CD14-positive monocyte (primary cell): ENCODE measurements at regions not wholly inside any gene's neighbourhood (a gene's known extent, or its start where the extent isn't known, plus 50 kb on each side); places are given as distances from the start of the nearest gene placed in this dataset.

Source experiments
- DNase-seq, 3 donors: peaks; one replicate each; pipeline ENCODE4 v3.0.0-alpha.2; 2011 to 2022
- H2AFZ ChIP-seq: 2 replicates; pipeline ENCODE4 v1.6.0; 2012; ENCODE audit warnings: mild to moderate bottlenecking, low read depth, low read length, inconsistent platforms; ENCODE audit not compliant: insufficient read depth, poor library complexity, severe bottlenecking
- H3K27ac ChIP-seq, 2 donors: 1 replicate in 1 of 2; 2 replicates in 1 of 2; pipeline ENCODE4 v1.5.1; 2012 to 2013; ENCODE audit warnings: low read length in 2 of 2, control low read depth in 1 of 2, inconsistent platforms in 1 of 2, low read depth in 1 of 2, mild to moderate bottlenecking in 1 of 2
- H3K27me3 ChIP-seq, 2 donors: one replicate each; pipeline versions ENCODE4 v1.6.0 to v1.6.1; 2011 to 2013; ENCODE audit warnings: low read length in 2 of 2; ENCODE audit not compliant: control insufficient read depth in 2 of 2, insufficient read depth in 2 of 2
- H3K36me3 ChIP-seq, 2 donors: replicated peaks in 1 of 2; 1 replicate in 1 of 2; 2 replicates in 1 of 2; pipeline versions ENCODE4 v1.5.1 to v1.6.1; 2012 to 2013; ENCODE audit warnings: low read length in 2 of 2, control low read depth in 1 of 2, inconsistent platforms in 1 of 2, mild to moderate bottlenecking in 1 of 2; ENCODE audit not compliant: insufficient read depth in 2 of 2, control insufficient read depth in 1 of 2
- H3K4me1 ChIP-seq, 2 donors: 1 replicate in 1 of 2; 2 replicates in 1 of 2; pipeline versions ENCODE4 v1.5.1 to v1.6.1; 2012 to 2013; ENCODE audit warnings: low read length in 2 of 2, control low read depth in 1 of 2, inconsistent platforms in 1 of 2, mild to moderate bottlenecking in 1 of 2, moderate library complexity in 1 of 2; ENCODE audit not compliant: insufficient read depth in 2 of 2, control insufficient read depth in 1 of 2
- H3K4me2 ChIP-seq: replicated peaks from 2 replicates; pipeline ENCODE3; 2012; ENCODE audit warnings: low read length, moderate library complexity, mild to moderate bottlenecking; ENCODE audit not compliant: poor library complexity, severe bottlenecking; ENCODE audit errors: extremely low read depth
- H3K4me3 ChIP-seq, 3 experiments: fragments of 200-600 bp in 1 of 3; sonication (generic) in 1 of 3; replicated peaks in 1 of 3; 1 replicate in 2 of 3; 2 replicates in 1 of 3; pipeline ENCODE4 v1.5.1; 2011 to 2013; ENCODE audit warnings: low read length in 3 of 3, mild to moderate bottlenecking in 3 of 3, control low read depth in 2 of 3, low read depth in 2 of 3, inconsistent platforms in 1 of 3, moderate library complexity in 1 of 3
- H3K79me2 ChIP-seq: 2 replicates; pipeline ENCODE4 v1.6.0; 2012; ENCODE audit warnings: mild to moderate bottlenecking, control low read depth, inconsistent platforms, low read length, moderate library complexity; ENCODE audit not compliant: insufficient read depth
- H3K9ac ChIP-seq: 2 replicates; pipeline ENCODE4 v1.6.0; 2017; ENCODE audit warnings: low read length, mild to moderate bottlenecking; ENCODE audit not compliant: insufficient read depth, poor library complexity, severe bottlenecking
- H3K9me3 ChIP-seq, 2 donors: replicated peaks in 1 of 2; 1 replicate in 1 of 2; 2 replicates in 1 of 2; pipeline versions ENCODE4 v1.5.1 to v1.6.1; 2012 to 2013; ENCODE audit warnings: low read length in 2 of 2, control low read depth in 1 of 2; ENCODE audit not compliant: control insufficient read depth in 1 of 2, insufficient read depth in 1 of 2
- H4K20me1 ChIP-seq: 2 replicates; pipeline ENCODE4 v1.6.0; 2012; ENCODE audit warnings: mild to moderate bottlenecking, low read length, control low read depth, moderate library complexity; ENCODE audit not compliant: insufficient read depth
- H3K27ac Mint-ChIP-seq, 7 donors: one replicate each; pipeline ENCODE4 v1.8.0; 2020; ENCODE audit warnings: mild to moderate bottlenecking in 7 of 7, mixed read lengths in 7 of 7, moderate library complexity in 6 of 7, inconsistent platforms in 2 of 7
- H3K27me3 Mint-ChIP-seq, 3 donors: one replicate each; pipeline ENCODE4 v1.8.0; 2021 to 2022; ENCODE audit warnings: low read depth in 3 of 3, mild to moderate bottlenecking in 3 of 3, mixed read lengths in 3 of 3, moderate library complexity in 3 of 3, inconsistent platforms in 1 of 3
- H3K36me3 Mint-ChIP-seq, 2 donors: one replicate each; pipeline ENCODE4 v1.8.0; 2020; ENCODE audit warnings: mixed read lengths in 2 of 2, inconsistent platforms in 1 of 2, mild to moderate bottlenecking in 1 of 2
- H3K4me1 Mint-ChIP-seq: one replicate; pipeline ENCODE4 v1.8.0; 2020; ENCODE audit warnings: mild to moderate bottlenecking, mixed read lengths
- H3K4me3 Mint-ChIP-seq, 2 donors: one replicate each; pipeline ENCODE4 v1.8.0; 2020; ENCODE audit warnings: mild to moderate bottlenecking in 2 of 2, mixed read lengths in 2 of 2, moderate library complexity in 1 of 2
- H3K9me3 Mint-ChIP-seq, 7 donors: one replicate each; pipeline ENCODE4 v1.8.0; 2020 to 2022; ENCODE audit warnings: mixed read lengths in 7 of 7, mild to moderate bottlenecking in 6 of 7, moderate library complexity in 6 of 7, inconsistent platforms in 2 of 7
- WGBS: methylation state at CpG from one replicate; pipeline ENCODE4 v1.1.5; 2013; ENCODE audit warnings: missing lambda C conversion rate; ENCODE audit not compliant: insufficient coverage; 5-methylcytosine and 5-hydroxymethylcytosine counted together
- intact Hi-C, 2 donors: fragments of 100-400 bp; cut with micrococcal nuclease; formaldehyde crosslinking; loops; one replicate each; pipeline versions ENCODE4 v1.15.0 to v1.15.1; 2023
- TF ChIP-seq, protein P1 (sequence below): fragments of 200-600 bp; IDR thresholded peaks from one replicate; pipeline ENCODE4 v1.8.0; 2022; ENCODE audit warnings: antibody characterized with exemption, mild to moderate bottlenecking

DNA sequence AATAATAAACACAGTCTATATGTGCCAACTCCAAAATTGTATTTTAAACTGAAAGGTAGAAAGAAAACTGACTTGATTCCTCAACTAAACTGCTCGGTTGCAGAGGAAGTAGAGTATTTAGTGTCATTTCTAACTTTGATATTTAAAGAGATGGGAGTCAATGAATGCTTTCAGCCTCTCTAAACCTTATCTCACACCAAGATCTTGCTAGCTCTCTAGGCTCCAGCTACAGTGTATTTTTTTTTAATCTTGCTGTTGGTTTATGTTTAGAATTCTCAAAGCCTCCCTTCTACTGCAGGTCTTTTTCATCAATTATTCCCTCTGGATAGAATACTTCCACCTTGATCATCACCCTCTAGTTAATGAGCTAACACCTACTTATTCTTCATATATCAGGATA, 419.4 kb upstream of the ZNF462 start:
- H3K4me3 ChIP-seq, result no peak overlapping the region
- peaks cover 0 to 2% of the 10 kb centered on the region in 2 donors for H3K9me3 ChIP-seq
- intact Hi-C loops, result no loop called here
- no peaks in the 10 kb centered on the region for H4K20me1 ChIP-seq
- H3K79me2 ChIP-seq, result no peaks in the 10 kb centered on the region
- peaks cover 0 to 2% (median 0%) of the 10 kb centered on the region in 3 donors for H3K27me3 Mint-ChIP-seq
- peaks cover 2 to 12% (median 4%) of the 10 kb centered on the region in 7 donors for H3K9me3 Mint-ChIP-seq
- no peak overlapping the region for H3K9ac ChIP-seq
- H3K36me3 Mint-ChIP-seq, result no peaks in the 10 kb centered on the region
- no peaks in the 10 kb centered on the region for H3K36me3 ChIP-seq
- H3K4me1 Mint-ChIP-seq, result peaks cover 2% of the 10 kb centered on the region
- DNase-seq, result no peak
- TF ChIP-seq, protein P1, sequence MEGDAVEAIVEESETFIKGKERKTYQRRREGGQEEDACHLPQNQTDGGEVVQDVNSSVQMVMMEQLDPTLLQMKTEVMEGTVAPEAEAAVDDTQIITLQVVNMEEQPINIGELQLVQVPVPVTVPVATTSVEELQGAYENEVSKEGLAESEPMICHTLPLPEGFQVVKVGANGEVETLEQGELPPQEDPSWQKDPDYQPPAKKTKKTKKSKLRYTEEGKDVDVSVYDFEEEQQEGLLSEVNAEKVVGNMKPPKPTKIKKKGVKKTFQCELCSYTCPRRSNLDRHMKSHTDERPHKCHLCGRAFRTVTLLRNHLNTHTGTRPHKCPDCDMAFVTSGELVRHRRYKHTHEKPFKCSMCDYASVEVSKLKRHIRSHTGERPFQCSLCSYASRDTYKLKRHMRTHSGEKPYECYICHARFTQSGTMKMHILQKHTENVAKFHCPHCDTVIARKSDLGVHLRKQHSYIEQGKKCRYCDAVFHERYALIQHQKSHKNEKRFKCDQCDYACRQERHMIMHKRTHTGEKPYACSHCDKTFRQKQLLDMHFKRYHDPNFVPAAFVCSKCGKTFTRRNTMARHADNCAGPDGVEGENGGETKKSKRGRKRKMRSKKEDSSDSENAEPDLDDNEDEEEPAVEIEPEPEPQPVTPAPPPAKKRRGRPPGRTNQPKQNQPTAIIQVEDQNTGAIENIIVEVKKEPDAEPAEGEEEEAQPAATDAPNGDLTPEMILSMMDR, result no peak
- H3K4me2 ChIP-seq, result no peak overlapping the region
- no peaks in the 10 kb centered on the region for H3K4me1 ChIP-seq
- H3K27ac Mint-ChIP-seq, result no peak overlapping the region
- H3K4me3 Mint-ChIP-seq, result no peak overlapping the region
- H3K27ac ChIP-seq, result no peak overlapping the region
- H2AFZ ChIP-seq, result no peak overlapping the region
- WGBS, result no CpG with 5 or more reads among the region's 1 CpG
- H3K27me3 ChIP-seq, result no peaks in the 10 kb centered on the region

DNA sequence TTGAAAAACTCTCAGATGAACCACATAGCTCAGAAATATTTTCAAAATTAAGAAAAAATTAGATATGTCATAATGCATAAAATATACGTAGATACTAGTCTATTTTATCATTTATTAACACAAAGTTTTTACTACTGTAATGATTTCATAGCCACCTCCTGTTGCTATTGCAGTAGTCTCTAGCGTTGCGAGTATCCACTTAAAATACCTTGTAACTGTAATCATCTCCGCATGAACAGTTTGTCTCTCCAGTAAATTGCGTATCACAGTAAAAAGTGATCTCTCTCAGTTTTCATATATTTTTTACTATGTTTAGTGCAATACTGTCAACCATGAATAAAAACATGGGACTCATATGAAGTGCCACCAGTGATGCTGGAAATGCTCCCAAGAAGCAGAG, 417.9 kb upstream of the ZNF462 start:
- no peaks in the 10 kb centered on the region for H3K27me3 Mint-ChIP-seq

More for the DNA sequence above, 417.9 kb upstream of the ZNF462 start:
- H3K4me3 ChIP-seq, result no peak overlapping the region
- H3K27ac Mint-ChIP-seq, result no peak overlapping the region
- H3K4me3 Mint-ChIP-seq, result no peak overlapping the region
- TF ChIP-seq, protein P1, result no peak
- H3K36me3 Mint-ChIP-seq, result no peaks in the 10 kb centered on the region
- DNase-seq, result no peak
- no CpG with 5 or more reads among the region's 5 CpGs for WGBS
- peaks cover 2 to 7% (median 4%) of the 10 kb centered on the region in 7 donors for H3K9me3 Mint-ChIP-seq
- H3K79me2 ChIP-seq, result no peaks in the 10 kb centered on the region
- H3K9me3 ChIP-seq, result peaks cover 0 to 2% of the 10 kb centered on the region in 2 donors
- intact Hi-C loops, result no loop called here
- no peak overlapping the region for H2AFZ ChIP-seq
- H3K27me3 ChIP-seq, result no peaks in the 10 kb centered on the region
- no peak overlapping the region for H3K4me2 ChIP-seq
- no peaks in the 10 kb centered on the region for H3K4me1 ChIP-seq
- no peaks in the 10 kb centered on the region for H3K36me3 ChIP-seq
- H4K20me1 ChIP-seq, result no peaks in the 10 kb centered on the region
- peaks cover 2% of the 10 kb centered on the region for H3K4me1 Mint-ChIP-seq
- no peak overlapping the region for H3K27ac ChIP-seq
- H3K9ac ChIP-seq, result no peak overlapping the region
